ENCODE measurements at regions not wholly inside any gene's neighbourhood (a gene's known extent, or its start where the extent isn't known, plus 50 kb on each side); places are given as distances from the start of the nearest gene placed in this dataset.

GRCh38 chr18:49697049-49697448, 116.3 kb downstream of the ACAA2 start:
- H3K4me2 ChIP-seq (ENCODE audit: insufficient read depth, low read length), result no peak overlapping the region
- dilution Hi-C loops (cut with MboI; ENCODE audit: extremely low pct_ligation_motif_present, low sequenced_read_pairs), result no loop called here
- no TSS peak for BruUV-seq (replicated peaks)
- H3K27ac ChIP-seq (ENCODE audit: insufficient read depth, low read depth, low read length), result no peak overlapping the region
- no peaks in the 10 kb centered on the region for H3K27me3 ChIP-seq (ENCODE audit: control insufficient read depth in 2 of 2, insufficient read depth in 2 of 2, low read length in 2 of 2)
- no peak overlapping the region for H2AFZ ChIP-seq (ENCODE audit: low read depth, low read length)
- FAIRE-seq, result no peak
- no peaks in the 10 kb centered on the region for H3K79me2 ChIP-seq (ENCODE audit: control insufficient read depth, insufficient read depth, low read length)
- CTCF ChIA-PET, result interaction anchor here (2.0 to 2.7 kb wide), 3 partner anchors 10 to 30 kb away, joined by 8 to 10 read pairs (median 9); no protein-coding TSS in a partner anchor
- POLR2A ChIA-PET, result no interaction called here
- no peaks in the 10 kb centered on the region for H3K9me3 ChIP-seq (replicated peaks; ENCODE audit: control insufficient read depth, insufficient read depth, low read length)
- peaks cover 20% of the 10 kb centered on the region for H3K4me1 ChIP-seq (ENCODE audit: control insufficient read depth, extremely low read depth, insufficient read depth, low read length)
- H3K4me3 ChIP-seq (replicated peaks in 1 of 3; ENCODE audit: insufficient read depth in 1 of 3, low read depth in 1 of 3, low read length in 3 of 3), result no peak overlapping the region
- H4K20me1 ChIP-seq (replicated peaks; ENCODE audit: control insufficient read depth, extremely low read depth, insufficient read depth, low read length), result no peaks in the 10 kb centered on the region
- H3K9ac ChIP-seq (replicated peaks; ENCODE audit: extremely low read depth, insufficient read depth, low read length), result no peak overlapping the region
- no peaks in the 10 kb centered on the region for H3K9me1 ChIP-seq (replicated peaks; ENCODE audit: control insufficient read depth, extremely low read depth, insufficient read depth, low read length)
- TF ChIP-seq EZH2 (IDR thresholded peaks at IDR 0.05; ENCODE audit: borderline replicate concordance, low read depth, low read length, severe bottlenecking), result no peak
- TF ChIP-seq MAX (IDR thresholded peaks at IDR 0.05; ENCODE audit: insufficient read depth, insufficient read length), result no peak
- TF ChIP-seq MYC (IDR thresholded peaks at IDR 0.05; ENCODE audit: low read depth, low read length), result no peak
- no peak for TF ChIP-seq JUN (IDR thresholded peaks at IDR 0.05; ENCODE audit: borderline replicate concordance, insufficient read depth, insufficient read length, low read depth)
- no peak for TF ChIP-seq FOS (IDR thresholded peaks at IDR 0.05; ENCODE audit: borderline replicate concordance, insufficient read depth, low read length)
- no peak for TF ChIP-seq POLR2AphosphoS5 (IDR thresholded peaks at IDR 0.05; ENCODE audit: insufficient read depth, low read depth, low read length)
- TF ChIP-seq GATA2 (IDR thresholded peaks at IDR 0.05; ENCODE audit: insufficient read depth, insufficient read length, low read depth, low read length), result no peak
- no peak for TF ChIP-seq POLR2A (IDR thresholded peaks at IDR 0.05; ENCODE audit: low read depth, low read length)
- no peak for TF ChIP-seq CTCF (IDR thresholded peaks at IDR 0.05; ENCODE audit: extremely low read depth in 1 of 2, insufficient read depth in 1 of 2, low read depth in 1 of 2, low read length in 2 of 2)
- DNase-seq (ENCODE audit: low read depth, low spot score), result no peak
- intact Hi-C loops (cut with micrococcal nuclease), result no loop called here
- no peaks in the 10 kb centered on the region for H3K36me3 ChIP-seq (ENCODE audit: control insufficient read depth in 2 of 2, extremely low read depth in 1 of 2, insufficient read depth in 2 of 2, low read length in 2 of 2)
